GM23248 (cell line): ENCODE measurements at regions not wholly inside any gene's neighbourhood (a gene's known extent, or its start where the extent isn't known, plus 50 kb on each side); places are given as distances from the start of the nearest gene placed in this dataset.
"Not testable (repeated sequence)": the region's sequence is repeated elsewhere in the genome, so short reads cannot be mapped to it uniquely, and the experiment has no call there.

ENCODE experiments used
- DNase-seq: peaks from one replicate; pipeline ENCODE4 v3.0.0-alpha.2; 2015
- H2AFZ ChIP-seq: fragments of 200-600 bp; sonication (generic); 2 replicates; pipeline ENCODE4 v1.6.1; 2016; ENCODE audit warnings: antibody characterized with exemption
- H3F3A ChIP-seq: fragments of 200-600 bp; sonication (generic); 2 replicates; pipeline ENCODE4 v1.6.1; 2016; ENCODE audit warnings: mild to moderate bottlenecking, antibody characterized with exemption, mixed run types; ENCODE audit not compliant: insufficient read depth
- H3K27ac ChIP-seq: fragments of 200-600 bp; sonication (generic); 2 replicates; pipeline ENCODE4 v1.5.1; 2016; ENCODE audit warnings: mild to moderate bottlenecking
- H3K27me3 ChIP-seq: fragments of 200-600 bp; sonication (generic); replicated peaks from 2 replicates; pipeline ENCODE4 v1.6.1; 2016; ENCODE audit warnings: mild to moderate bottlenecking; ENCODE audit not compliant: insufficient read depth
- H3K36me3 ChIP-seq: fragments of 200-600 bp; sonication (generic); 2 replicates; pipeline ENCODE4 v1.6.1; 2016; ENCODE audit warnings: low read depth, mild to moderate bottlenecking
- H3K4me1 ChIP-seq: fragments of 200-600 bp; sonication (generic); 2 replicates; pipeline ENCODE4 v1.6.1; 2016; ENCODE audit warnings: mild to moderate bottlenecking; ENCODE audit not compliant: insufficient read depth
- H3K4me2 ChIP-seq: fragments of 200-600 bp; sonication (generic); one replicate; pipeline ENCODE4 v1.6.1; 2016; ENCODE audit warnings: mild to moderate bottlenecking; ENCODE audit not compliant: unreplicated experiment
- H3K4me3 ChIP-seq: fragments of 200-600 bp; sonication (generic); 2 replicates; pipeline ENCODE4 v1.5.1; 2016; ENCODE audit warnings: mild to moderate bottlenecking
- H3K79me2 ChIP-seq: fragments of 200-600 bp; sonication (generic); 2 replicates; pipeline ENCODE4 v1.6.1; 2016; ENCODE audit warnings: mild to moderate bottlenecking; ENCODE audit not compliant: insufficient read depth
- H3K9ac ChIP-seq: fragments of 200-600 bp; sonication (generic); 2 replicates; pipeline ENCODE4 v1.6.1; 2016; ENCODE audit warnings: mild to moderate bottlenecking
- H3K9me2 ChIP-seq: fragments of 200-600 bp; sonication (generic); 2 replicates; pipeline ENCODE4 v1.6.1; 2016; ENCODE audit warnings: mixed run types, mild to moderate bottlenecking, moderate library complexity; ENCODE audit not compliant: insufficient read depth
- H3K9me3 ChIP-seq: fragments of 200-600 bp; sonication (generic); one replicate; pipeline ENCODE4 v1.6.1; 2017; ENCODE audit warnings: low read depth
- H4K20me1 ChIP-seq: fragments of 200-600 bp; sonication (generic); 2 replicates; pipeline ENCODE4 v1.6.0; 2016; ENCODE audit not compliant: insufficient read depth
- EZH2 ChIP-seq: fragments of 200-600 bp; sonication (generic); IDR thresholded peaks from 2 replicates; pipeline ENCODE4 v1.6.1; 2018; ENCODE audit warnings: antibody characterized with exemption, mild to moderate bottlenecking; ENCODE audit not compliant: insufficient read depth, poor library complexity, severe bottlenecking
- EZH2phosphoT487 ChIP-seq: fragments of 200-600 bp; sonication (generic); IDR thresholded peaks from 2 replicates; pipeline ENCODE4 v1.6.1; 2018; ENCODE audit warnings: antibody characterized with exemption, moderate library complexity, mild to moderate bottlenecking, low read depth; ENCODE audit not compliant: insufficient read depth
- WGBS, 2 experiments: methylation state at CpG; one replicate each; pipeline ENCODE4 v1.1.6; 2015 to 2017; ENCODE audit warnings: low lambda C conversion rate in 2 of 2, low coverage in 1 of 2; ENCODE audit errors: missing lambda C conversion rate in 2 of 2; 5-methylcytosine and 5-hydroxymethylcytosine counted together
- in situ Hi-C: fragments of 300-500 bp; cut with MboI; formaldehyde crosslinking; loops from 2 replicates; pipeline ENCODE4 v1.15.0; 2020

GRCh38 chr10:21110358-21110757 lies 213.2 kb upstream of the NEBL start:
- no peaks in the 10 kb centered on the region for H3K4me1 ChIP-seq
- in situ Hi-C loops = no loop called here
- H3K27ac ChIP-seq = no peak overlapping the region
- H3K4me3 ChIP-seq = no peak overlapping the region
- DNase-seq = no peak
- H4K20me1 ChIP-seq = no peaks in the 10 kb centered on the region
- H3K36me3 ChIP-seq = no peaks in the 10 kb centered on the region
- H3F3A ChIP-seq = no peaks in the 10 kb centered on the region
- WGBS, 2 experiments = 29 to 31% methylated on average over 2 of the region's 2 CpGs
- H3K79me2 ChIP-seq = no peaks in the 10 kb centered on the region
- H3K27me3 ChIP-seq = no peaks in the 10 kb centered on the region
- no peak for TF ChIP-seq EZH2
- TF ChIP-seq EZH2phosphoT487 = no peak
- H3K9ac ChIP-seq = no peak overlapping the region
- no peak overlapping the region for H2AFZ ChIP-seq
- no peaks in the 10 kb centered on the region for H3K9me2 ChIP-seq
- H3K4me2 ChIP-seq = no peak overlapping the region
- H3K9me3 ChIP-seq = no peaks in the 10 kb centered on the region

- H3K27me3 ChIP-seq, in situ Hi-C loops, H2AFZ ChIP-seq, H3K4me1 ChIP-seq, H3K9me2 ChIP-seq, H3K27ac ChIP-seq, H4K20me1 ChIP-seq, H3K36me3 ChIP-seq, H3K9ac ChIP-seq, H3K4me2 ChIP-seq, H3K79me2 ChIP-seq, DNase-seq, H3K9me3 ChIP-seq, H3K4me3 ChIP-seq, H3F3A ChIP-seq: not testable (repeated sequence)
- 66 to 72% methylated on average over 4 of the region's 4 CpGs for WGBS, 2 experiments
Observed at GRCh38 chr10:21106931-21107330, 209.8 kb upstream of the NEBL start.

GRCh38 chr10:21105331-21105730 lies 208.2 kb upstream of the NEBL start:
- peaks cover 10% of the 10 kb centered on the region for H3K4me1 ChIP-seq
- H3K27ac ChIP-seq, DNase-seq, H3F3A ChIP-seq, H3K79me2 ChIP-seq, H2AFZ ChIP-seq, H3K36me3 ChIP-seq, H3K9me2 ChIP-seq, in situ Hi-C loops, H3K9me3 ChIP-seq, H3K4me2 ChIP-seq, H3K27me3 ChIP-seq, H3K9ac ChIP-seq, H4K20me1 ChIP-seq, H3K4me3 ChIP-seq: not testable (repeated sequence)
- WGBS, 2 experiments = 62 to 75% methylated on average over 3 of the region's 3 CpGs

- no peak overlapping the region for H3K9ac ChIP-seq
- no peak overlapping the region for H3K27ac ChIP-seq
- DNase-seq = peak; percentile 52
Observed at GRCh38 chr10:21100871-21101514, 203.9 kb upstream of the NEBL start.

GRCh38 chr10:21100190-21100589 lies 203.1 kb upstream of the NEBL start:
- Histone ChIP-seq H3K9me3 (no peaks in the 10 kb centered on the region), H3K9me2 (no peaks in the 10 kb centered on the region), H3K27ac (no peak overlapping the region), H3K4me3 (no peak overlapping the region), H3K4me1 (peaks cover 11% of the 10 kb centered on the region), H3K27me3 (no peaks in the 10 kb centered on the region), H3K79me2 (no peaks in the 10 kb centered on the region), H2AFZ (0 out of 2 replicates have a peak overlapping the region, but pooled peaks have one; percentile 64), H3F3A (no peaks in the 10 kb centered on the region), H3K4me2 (no peak overlapping the region), H4K20me1 (no peaks in the 10 kb centered on the region), H3K9ac (no peak overlapping the region), H3K36me3 (no peaks in the 10 kb centered on the region)
- in situ Hi-C loops = no loop called here
- no peak for DNase-seq
- 80 to 81% methylated on average over 12 of the region's 12 CpGs for WGBS, 2 experiments
- TF ChIP-seq EZH2 (no peak), EZH2phosphoT487 (no peak)

More at GRCh38 chr10:21100871-21101514, 203.9 kb upstream of the NEBL start:
- no peaks in the 10 kb centered on the region for H3K9me3 ChIP-seq
- H3K4me3 ChIP-seq = no peak overlapping the region
- H3K9me2 ChIP-seq = no peaks in the 10 kb centered on the region
- peaks cover 11% of the 10 kb centered on the region for H3K4me1 ChIP-seq
- 22% methylated on average over 7 of the region's 7 CpGs for WGBS, 2 experiments
- H2AFZ ChIP-seq = peak overlapping the region; percentile 64
- no peaks in the 10 kb centered on the region for H3F3A ChIP-seq
- peak overlapping the region; percentile 33 for H3K4me2 ChIP-seq
- H3K27me3 ChIP-seq = no peaks in the 10 kb centered on the region
- H4K20me1 ChIP-seq = no peaks in the 10 kb centered on the region
- H3K36me3 ChIP-seq = no peaks in the 10 kb centered on the region
- H3K79me2 ChIP-seq = no peaks in the 10 kb centered on the region
- TF ChIP-seq EZH2phosphoT487 (no peak), EZH2 (no peak)
- in situ Hi-C loops = no loop called here
